ENCODE measurements at regions not wholly inside any gene's neighbourhood (a gene's known extent, or its start where the extent isn't known, plus 50 kb on each side); places are given as distances from the start of the nearest gene placed in this dataset.

GRCh38 chr9:17854487-17854886, 275.6 kb downstream of the SH3GL2 start:
- no peaks in the 10 kb centered on the region for H3F3A ChIP-seq (ENCODE audit: insufficient read depth)
- H3K79me2 ChIP-seq (ENCODE audit: insufficient read depth, low read length) = no peaks in the 10 kb centered on the region
- H3K9me3 ChIP-seq (ENCODE audit: insufficient read depth, low read length) = no peaks in the 10 kb centered on the region
- H4K20me1 ChIP-seq (ENCODE audit: low read depth, low read length) = no peaks in the 10 kb centered on the region
- no peak overlapping the region for H3K4me3 ChIP-seq (ENCODE audit: insufficient read depth, low read length, poor library complexity, severe bottlenecking)
- H3K27ac ChIP-seq (ENCODE audit: low read depth, low read length) = no peak overlapping the region
- no peaks in the 10 kb centered on the region for H3K9me2 ChIP-seq (replicated peaks; ENCODE audit: insufficient read depth, low read length)
- no peak overlapping the region for H3K4me2 ChIP-seq (ENCODE audit: low read depth, low read length, poor library complexity, severe bottlenecking)
- no peak overlapping the region for H2AFZ ChIP-seq (ENCODE audit: low read depth, low read length, severe bottlenecking)
- no peaks in the 10 kb centered on the region for H3K36me3 ChIP-seq (ENCODE audit: low read length)
- H3K27me3 ChIP-seq (ENCODE audit: low read length) = peaks cover 5% of the 10 kb centered on the region; the same call in 1 of the 2 replicates
- TF ChIP-seq EZH2phosphoT487 (conservative IDR thresholded peaks at IDR 0.05; ENCODE audit: low read length) = no peak
- TF ChIP-seq CTCF (IDR thresholded peaks at IDR 0.05; ENCODE audit: insufficient read depth, low read length, poor library complexity, severe bottlenecking) = no peak
- no peak overlapping the region for H3K9ac ChIP-seq (ENCODE audit: low read length)

- peaks cover 5% of the 10 kb centered on the region; the same call in 1 of the 2 replicates for H3K27me3 ChIP-seq (ENCODE audit: low read length)
- H3K9me3 ChIP-seq (ENCODE audit: insufficient read depth, low read length) = no peaks in the 10 kb centered on the region
- H3K9ac ChIP-seq (ENCODE audit: low read length) = no peak overlapping the region
- H3K79me2 ChIP-seq (ENCODE audit: insufficient read depth, low read length) = no peaks in the 10 kb centered on the region
- no peak overlapping the region for H3K27ac ChIP-seq (ENCODE audit: low read depth, low read length)
- H4K20me1 ChIP-seq (ENCODE audit: low read depth, low read length) = no peaks in the 10 kb centered on the region
- H3K9me2 ChIP-seq (replicated peaks; ENCODE audit: insufficient read depth, low read length) = no peaks in the 10 kb centered on the region
- H3K4me3 ChIP-seq (ENCODE audit: insufficient read depth, low read length, poor library complexity, severe bottlenecking) = no peak overlapping the region
- H3K36me3 ChIP-seq (ENCODE audit: low read length) = no peaks in the 10 kb centered on the region
- H2AFZ ChIP-seq (ENCODE audit: low read depth, low read length, severe bottlenecking) = no peak overlapping the region
- H3K4me2 ChIP-seq (ENCODE audit: low read depth, low read length, poor library complexity, severe bottlenecking) = no peak overlapping the region
- no peak for TF ChIP-seq EZH2phosphoT487 (conservative IDR thresholded peaks at IDR 0.05; ENCODE audit: low read length)
- no peak for TF ChIP-seq CTCF (IDR thresholded peaks at IDR 0.05; ENCODE audit: insufficient read depth, low read length, poor library complexity, severe bottlenecking)
- no peaks in the 10 kb centered on the region for H3F3A ChIP-seq (ENCODE audit: insufficient read depth)
Measured at GRCh38 chr9:17856995-17857394, 278.1 kb downstream of the SH3GL2 start.

- TF ChIP-seq CTCF (IDR thresholded peaks at IDR 0.05; ENCODE audit: insufficient read depth, low read length, poor library complexity, severe bottlenecking) (no peak), EZH2phosphoT487 (conservative IDR thresholded peaks at IDR 0.05; ENCODE audit: low read length) (no peak)
- Histone ChIP-seq H3K79me2 (ENCODE audit: insufficient read depth, low read length) (no peaks in the 10 kb centered on the region), H3K4me2 (ENCODE audit: low read depth, low read length, poor library complexity, severe bottlenecking) (no peak overlapping the region), H3K9ac (ENCODE audit: low read length) (no peak overlapping the region), H4K20me1 (ENCODE audit: low read depth, low read length) (no peaks in the 10 kb centered on the region), H3F3A (ENCODE audit: insufficient read depth) (no peaks in the 10 kb centered on the region), H3K27ac (ENCODE audit: low read depth, low read length) (no peak overlapping the region), H3K9me3 (ENCODE audit: insufficient read depth, low read length) (no peaks in the 10 kb centered on the region), H3K4me3 (ENCODE audit: insufficient read depth, low read length, poor library complexity, severe bottlenecking) (no peak overlapping the region), H3K9me2 (replicated peaks; ENCODE audit: insufficient read depth, low read length) (no peaks in the 10 kb centered on the region), H3K36me3 (ENCODE audit: low read length) (no peaks in the 10 kb centered on the region), H3K27me3 (ENCODE audit: low read length) (peaks cover 5% of the 10 kb centered on the region; the same call in 1 of the 2 replicates), H2AFZ (ENCODE audit: low read depth, low read length, severe bottlenecking) (no peak overlapping the region)
Measured at GRCh38 chr9:17859228-17859627, 280.4 kb downstream of the SH3GL2 start.

All from SU-DHL-6 (cell line).